HCT116 (cell line): ENCODE measurements at regions not wholly inside any gene's neighbourhood (a gene's known extent, or its start where the extent isn't known, plus 50 kb on each side); places are given as distances from the start of the nearest gene placed in this dataset.

Experiments
- ATAC-seq: fragments of 200-7000 bp; cut with Tn5 transposase; 2 replicates; pipeline ENCODE4 v1.9.1; 2020; ENCODE audit warnings: mild to moderate bottlenecking, moderate library complexity
- BruUV-seq: library from RNA; stranded (reverse); fragments of 400-500 nt; replicated peaks from 2 replicates; lab custom pipeline; 2021; lab: Mats Ljungman, UMichigan
- CTCF ChIA-PET: fragments of 300-600 bp; sonication (Branson Sonifier 250); formaldehyde crosslinking; loops from one replicate; lab custom pipeline; 2021; ENCODE audit warnings: antibody characterized with exemption; lab: Charles Lee
- POLR2A ChIA-PET: fragments of 300-600, 350-600 bp; sonication (Branson Sonifier 250); formaldehyde crosslinking; loops from one replicate; lab custom pipeline; 2021; ENCODE audit warnings: antibody characterized with exemption; lab: Charles Lee
- RAD21 ChIA-PET, 2 experiments: fragments of 300-600 bp; sonication (Branson Sonifier 250); formaldehyde crosslinking; loops; one replicate each; lab custom pipeline; 2023; ENCODE audit warnings: low total read pairs in 2 of 2; ENCODE audit not compliant: uncharacterized antibody in 2 of 2, unreplicated experiment in 2 of 2, low non-redundant PET in 1 of 2; lab: Charles Lee
- DNase-seq: peaks from one replicate; pipeline ENCODE4 v3.0.0-alpha.2; 2010; ENCODE audit warnings: low read depth, low spot score
- H2AFZ ChIP-seq: fragments of 200-600 bp; shearing (Covaris generic), sonication (generic); 2 replicates; pipeline ENCODE4 v1.6.1; 2017; ENCODE audit warnings: low read depth, mixed run types, mixed read lengths, antibody characterized with exemption, low read length; ENCODE audit not compliant: poor library complexity, severe bottlenecking
- H3K27ac ChIP-seq: 2 replicates; pipeline ENCODE4 v1.5.1; 2012; ENCODE audit warnings: low read depth, low read length
- H3K27me3 ChIP-seq: fragments of 200-600 bp; sonication (generic); 2 replicates; pipeline ENCODE4 v1.6.1; 2016; ENCODE audit warnings: mixed run types, low read length, mixed read lengths; ENCODE audit not compliant: insufficient read depth
- H3K36me3 ChIP-seq, 2 experiments: fragments of 200-500 bp in 1 of 2; fragments of 200-600 bp in 1 of 2; sonication (Bioruptor generic) in 1 of 2; sonication (generic) in 1 of 2; 2 replicates each; pipeline versions ENCODE4 v1.5.1 to v1.6.1; 2014 to 2016; ENCODE audit warnings: low read length in 2 of 2, inconsistent platforms in 1 of 2, mixed read lengths in 1 of 2, mixed run types in 1 of 2; ENCODE audit not compliant: insufficient read depth in 2 of 2, control insufficient read depth in 1 of 2
- H3K4me1 ChIP-seq, 2 experiments: fragments of 200-600 bp in 1 of 2; sonication (generic) in 1 of 2; 2 replicates each; pipeline versions ENCODE4 v1.5.1 to v1.6.1; 2012 to 2017; ENCODE audit warnings: low read length in 2 of 2, inconsistent platforms in 1 of 2, mild to moderate bottlenecking in 1 of 2, mixed read lengths in 1 of 2, mixed run types in 1 of 2, moderate library complexity in 1 of 2; ENCODE audit not compliant: insufficient read depth in 2 of 2, control insufficient read depth in 1 of 2
- H3K4me2 ChIP-seq: fragments of 200-600 bp; sonication (generic); 2 replicates; pipeline ENCODE4 v1.6.1; 2017; ENCODE audit warnings: mixed run types, low read length, mixed read lengths
- H3K4me3 ChIP-seq, 2 experiments: fragments of 200-600 bp in 1 of 2; sonication (generic) in 1 of 2; replicated peaks in 1 of 2; 2 replicates each; pipeline ENCODE4 v1.5.1; 2011 to 2016; ENCODE audit warnings: low read length in 2 of 2, control low read depth in 1 of 2, low read depth in 1 of 2, mild to moderate bottlenecking in 1 of 2, mixed read lengths in 1 of 2, mixed run types in 1 of 2
- H3K79me2 ChIP-seq: fragments of 200-600 bp; sonication (generic); 2 replicates; pipeline ENCODE4 v1.6.1; 2017; ENCODE audit warnings: mild to moderate bottlenecking, mixed run types, low read length, moderate library complexity, mixed read lengths; ENCODE audit not compliant: insufficient read depth
- H3K9ac ChIP-seq: fragments of 200-600 bp; sonication (generic); 2 replicates; pipeline ENCODE4 v1.6.1; 2016; ENCODE audit warnings: low read length, mixed read lengths
- H3K9me2 ChIP-seq: fragments of 200-600 bp; sonication (generic), shearing (Covaris generic); 2 replicates; pipeline ENCODE4 v1.6.1; 2017; ENCODE audit warnings: mixed run types, mild to moderate bottlenecking, moderate library complexity; ENCODE audit not compliant: insufficient read depth
- H3K9me3 ChIP-seq, 2 experiments: fragments of 200-500 bp in 1 of 2; fragments of 200-600 bp in 1 of 2; sonication (Bioruptor generic) in 1 of 2; sonication (generic) in 1 of 2; 2 replicates each; pipeline ENCODE4 v1.6.1; 2014 to 2017; ENCODE audit warnings: low read length in 2 of 2, mixed read lengths in 2 of 2, inconsistent platforms in 1 of 2, low read depth in 1 of 2, mild to moderate bottlenecking in 1 of 2, mixed run types in 1 of 2, moderate library complexity in 1 of 2; ENCODE audit not compliant: control insufficient read depth in 1 of 2, insufficient read depth in 1 of 2
- H4K20me1 ChIP-seq: fragments of 200-600 bp; sonication (generic), shearing (Covaris generic); 2 replicates; pipeline ENCODE4 v1.6.1; 2017; ENCODE audit warnings: mixed run types, mild to moderate bottlenecking, moderate library complexity; ENCODE audit not compliant: insufficient read depth
- ELF1 ChIP-seq: IDR thresholded peaks from 2 replicates; pipeline ENCODE4 v1.6.1; 2012; ENCODE audit warnings: low read depth, borderline replicate concordance
- EZH2 ChIP-seq: fragments of 200-600 bp; sonication (generic); IDR thresholded peaks from 2 replicates; pipeline ENCODE4 v1.6.1; 2017; ENCODE audit warnings: antibody characterized with exemption, mixed run types
- JUND ChIP-seq: IDR thresholded peaks from 2 replicates; pipeline ENCODE4 v1.6.1; 2012
- POLR2A ChIP-seq: IDR thresholded peaks from 2 replicates; pipeline ENCODE4 v1.7.0; 2011; ENCODE audit warnings: borderline replicate concordance; ENCODE audit not compliant: insufficient read depth, insufficient read length; ENCODE audit errors: extremely low read depth
- RAD21 ChIP-seq: IDR thresholded peaks from 2 replicates; pipeline ENCODE4 v1.6.1; 2012; ENCODE audit warnings: low read depth, mild to moderate bottlenecking
- REST ChIP-seq: IDR thresholded peaks from 2 replicates; pipeline ENCODE4 v1.6.1; 2012; ENCODE audit warnings: low read depth
- SIN3A ChIP-seq: IDR thresholded peaks from 2 replicates; pipeline ENCODE4 v1.6.1; 2012; ENCODE audit warnings: low read depth
- SP1 ChIP-seq: IDR thresholded peaks from 2 replicates; pipeline ENCODE4 v1.6.1; 2012; ENCODE audit warnings: low read depth
- YY1 ChIP-seq: IDR thresholded peaks from 2 replicates; pipeline ENCODE4 v1.6.1; 2011; ENCODE audit warnings: low read length, low read depth, moderate library complexity, mild to moderate bottlenecking; ENCODE audit not compliant: insufficient replicate concordance; ENCODE audit errors: extremely low read depth
- ZBTB33 ChIP-seq: IDR thresholded peaks from 2 replicates; pipeline ENCODE4 v1.6.1; 2011; ENCODE audit warnings: mild to moderate bottlenecking, low read length, moderate library complexity; ENCODE audit not compliant: insufficient replicate concordance; ENCODE audit errors: extremely low read depth
- ZFX ChIP-seq: fragments of 450-650 bp; IDR thresholded peaks from 2 replicates; pipeline ENCODE4 v1.6.1; 2017
- ZNF274 ChIP-seq: fragments of 200-500 bp; sonication (Bioruptor generic); IDR thresholded peaks from 2 replicates; pipeline ENCODE4 v1.6.1; 2014; ENCODE audit warnings: mild to moderate bottlenecking, low read depth, low read length, inconsistent platforms
- intact Hi-C: fragments of 100-400 bp; cut with micrococcal nuclease; formaldehyde crosslinking; loops from 2 replicates; pipeline ENCODE4 v1.10.0; 2022
- TF ChIP-seq, protein P1 (sequence below): IDR thresholded peaks from 2 replicates; pipeline ENCODE4 v1.6.1; 2012
- TF ChIP-seq, protein P2 (sequence below): IDR thresholded peaks from 2 replicates; pipeline ENCODE4 v1.6.1; 2012

GRCh38 chr6:121732641-121733040, 297.2 kb downstream of the GJA1 start:
- H3K27me3 ChIP-seq = no peaks in the 10 kb centered on the region
- no peaks in the 10 kb centered on the region for H3K79me2 ChIP-seq
- no peak for DNase-seq
- intact Hi-C loops = no loop called here
- H3K4me2 ChIP-seq = no peak overlapping the region
- H3K4me1 ChIP-seq = no peaks in the 10 kb centered on the region
- H3K9ac ChIP-seq = no peak overlapping the region
- ChIA-PET RAD21 (no interaction called here), POLR2A (no interaction called here), CTCF (no interaction called here)
- no peak for TF ChIP-seq POLR2A
- TF ChIP-seq, protein P1, sequence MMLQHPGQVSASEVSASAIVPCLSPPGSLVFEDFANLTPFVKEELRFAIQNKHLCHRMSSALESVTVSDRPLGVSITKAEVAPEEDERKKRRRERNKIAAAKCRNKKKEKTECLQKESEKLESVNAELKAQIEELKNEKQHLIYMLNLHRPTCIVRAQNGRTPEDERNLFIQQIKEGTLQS = no peak
- no peak for TF ChIP-seq RAD21
- TF ChIP-seq ELF1 = no peak
- no peak for TF ChIP-seq EZH2
- no peak for TF ChIP-seq ZNF274
- TF ChIP-seq SIN3A = no peak
- no peak for TF ChIP-seq SP1
- TF ChIP-seq ZFX = no peak
- TF ChIP-seq YY1 = no peak
- TF ChIP-seq, protein P2, sequence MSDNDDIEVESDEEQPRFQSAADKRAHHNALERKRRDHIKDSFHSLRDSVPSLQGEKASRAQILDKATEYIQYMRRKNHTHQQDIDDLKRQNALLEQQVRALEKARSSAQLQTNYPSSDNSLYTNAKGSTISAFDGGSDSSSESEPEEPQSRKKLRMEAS = no peak
- no peak for TF ChIP-seq JUND
- no peak for TF ChIP-seq ZBTB33
- no peak for TF ChIP-seq REST
- no peaks in the 10 kb centered on the region; the same call in 1 of the 2 replicates for H4K20me1 ChIP-seq
- BruUV-seq = no TSS peak
- no peak overlapping the region for H3K27ac ChIP-seq
- H3K9me3 ChIP-seq = no peaks in the 10 kb centered on the region; a peak in 1 of 4 replicates
- no peak overlapping the region for H2AFZ ChIP-seq
- H3K36me3 ChIP-seq = no peaks in the 10 kb centered on the region
- H3K9me2 ChIP-seq = no peaks in the 10 kb centered on the region
- H3K4me3 ChIP-seq = no peak overlapping the region
- ATAC-seq = no peak
